DND-41 (cell line): ENCODE measurements at regions not wholly inside any gene's neighbourhood (a gene's known extent, or its start where the extent isn't known, plus 50 kb on each side); places are given as distances from the start of the nearest gene placed in this dataset.

Source experiments
- ATAC-seq: fragments of 200-7000 bp; cut with Tn5 transposase; 3 replicates; pipeline ENCODE4 v1.9.1; 2021; ENCODE audit warnings: low read depth; ENCODE audit not compliant: insufficient read depth
- DNase-seq: peaks from one replicate; pipeline ENCODE4 v3.0.0-alpha.2; 2020
- H2AFZ ChIP-seq: 2 replicates; pipeline ENCODE4 v1.6.0; 2012; ENCODE audit warnings: low read depth, low read length
- H3K27ac ChIP-seq: 2 replicates; pipeline ENCODE4 v1.5.1; 2012; ENCODE audit warnings: low read length, inconsistent platforms
- H3K27me3 ChIP-seq: fragments of 200-600 bp; sonication (generic); 2 replicates; pipeline ENCODE4 v1.6.0; 2012; ENCODE audit warnings: low read length, mild to moderate bottlenecking, inconsistent platforms; ENCODE audit not compliant: insufficient read depth, poor library complexity
- H3K36me3 ChIP-seq: 2 replicates; pipeline ENCODE4 v1.5.1; 2012; ENCODE audit warnings: low read length, inconsistent platforms; ENCODE audit not compliant: insufficient read depth
- H3K4me1 ChIP-seq: 2 replicates; pipeline ENCODE4 v1.5.1; 2012; ENCODE audit warnings: mild to moderate bottlenecking, low read length; ENCODE audit not compliant: insufficient read depth
- H3K4me2 ChIP-seq: 2 replicates; pipeline ENCODE4 v1.6.0; 2012; ENCODE audit warnings: mild to moderate bottlenecking, moderate library complexity, low read length, inconsistent platforms; ENCODE audit not compliant: insufficient read depth
- H3K4me3 ChIP-seq, 2 experiments: fragments of 200-600 bp in 1 of 2; shearing (Covaris generic) in 1 of 2; 2 replicates each; pipeline ENCODE4 v1.5.1; 2012 to 2016; ENCODE audit warnings: inconsistent platforms in 2 of 2, low read length in 2 of 2, mild to moderate bottlenecking in 2 of 2, low read depth in 1 of 2, moderate library complexity in 1 of 2
- H3K79me2 ChIP-seq: 2 replicates; pipeline ENCODE4 v1.6.0; 2012; ENCODE audit warnings: low read length, inconsistent platforms; ENCODE audit not compliant: insufficient read depth
- H3K9ac ChIP-seq: 2 replicates; pipeline ENCODE4 v1.6.0; 2012; ENCODE audit warnings: low read depth, mild to moderate bottlenecking, inconsistent platforms, low read length, moderate library complexity
- H3K9me3 ChIP-seq: 2 replicates; pipeline ENCODE4 v1.5.1; 2012; ENCODE audit warnings: low read length, moderate library complexity, mild to moderate bottlenecking, inconsistent platforms; ENCODE audit not compliant: insufficient read depth, severe bottlenecking
- H4K20me1 ChIP-seq: 2 replicates; pipeline ENCODE4 v1.6.0; 2012; ENCODE audit warnings: low read length; ENCODE audit not compliant: insufficient read depth
- CTCF ChIP-seq: IDR thresholded peaks from 2 replicates; pipeline ENCODE4 v1.5.1; 2012; ENCODE audit warnings: borderline replicate concordance, low read length, moderate library complexity, mild to moderate bottlenecking; ENCODE audit not compliant: poor library complexity, severe bottlenecking; ENCODE audit errors: extremely low read depth
- EZH2 ChIP-seq: IDR thresholded peaks from 3 replicates; pipeline ENCODE4 v1.6.1; 2012; ENCODE audit warnings: borderline replicate concordance, low read depth, mild to moderate bottlenecking, moderate library complexity, low read length, inconsistent platforms; ENCODE audit not compliant: severe bottlenecking

GRCh38 chr19:32195706-32196610 lies 149.5 kb upstream of the ZNF507 start:
- ATAC-seq (no peak), DNase-seq (no peak)
- Histone ChIP-seq H3K79me2 (no peaks in the 10 kb centered on the region), H3K9me3 (no peaks in the 10 kb centered on the region), H4K20me1 (no peaks in the 10 kb centered on the region), H3K4me2 (no peak overlapping the region), H3K4me3 (no peak overlapping the region), H3K27ac (no peak overlapping the region), H3K36me3 (no peaks in the 10 kb centered on the region), H3K27me3 (no peaks in the 10 kb centered on the region), H2AFZ (no peak overlapping the region), H3K9ac (no peak overlapping the region), H3K4me1 (no peaks in the 10 kb centered on the region)
- TF ChIP-seq CTCF: no peak
- TF ChIP-seq EZH2: no peak

GRCh38 chr19:32196690-32197420 lies 148.6 kb upstream of the ZNF507 start:
- H3K9ac ChIP-seq: no peak overlapping the region
- no peak for ATAC-seq
- H4K20me1 ChIP-seq: no peaks in the 10 kb centered on the region
- no peak for DNase-seq
- H3K9me3 ChIP-seq: no peaks in the 10 kb centered on the region
- H3K36me3 ChIP-seq: no peaks in the 10 kb centered on the region
- no peak overlapping the region for H3K4me2 ChIP-seq
- peaks cover 4% of the 10 kb centered on the region for H3K4me1 ChIP-seq
- no peak for TF ChIP-seq EZH2
- TF ChIP-seq CTCF: no peak
- H3K27ac ChIP-seq: no peak overlapping the region
- H3K4me3 ChIP-seq: no peak overlapping the region
- H2AFZ ChIP-seq: no peak overlapping the region
- no peaks in the 10 kb centered on the region for H3K79me2 ChIP-seq
- H3K27me3 ChIP-seq: no peaks in the 10 kb centered on the region

- Histone ChIP-seq H3K27ac (no peak overlapping the region), H3K9me3 (no peaks in the 10 kb centered on the region), H2AFZ (no peak overlapping the region), H3K4me1 (peaks cover 5% of the 10 kb centered on the region), H3K4me3 (no peak overlapping the region), H3K4me2 (no peak overlapping the region), H3K36me3 (no peaks in the 10 kb centered on the region), H3K9ac (no peak overlapping the region), H4K20me1 (no peaks in the 10 kb centered on the region), H3K79me2 (no peaks in the 10 kb centered on the region), H3K27me3 (no peaks in the 10 kb centered on the region)
- DNase-seq: no peak
- no peak for ATAC-seq
- TF ChIP-seq EZH2: no peak
- no peak for TF ChIP-seq CTCF
Measured at GRCh38 chr19:32197896-32198882, 147.2 kb upstream of the ZNF507 start.
